ENCODE measurements at regions not wholly inside any gene's neighbourhood (a gene's known extent, or its start where the extent isn't known, plus 50 kb on each side); places are given as distances from the start of the nearest gene placed in this dataset.

DNA sequence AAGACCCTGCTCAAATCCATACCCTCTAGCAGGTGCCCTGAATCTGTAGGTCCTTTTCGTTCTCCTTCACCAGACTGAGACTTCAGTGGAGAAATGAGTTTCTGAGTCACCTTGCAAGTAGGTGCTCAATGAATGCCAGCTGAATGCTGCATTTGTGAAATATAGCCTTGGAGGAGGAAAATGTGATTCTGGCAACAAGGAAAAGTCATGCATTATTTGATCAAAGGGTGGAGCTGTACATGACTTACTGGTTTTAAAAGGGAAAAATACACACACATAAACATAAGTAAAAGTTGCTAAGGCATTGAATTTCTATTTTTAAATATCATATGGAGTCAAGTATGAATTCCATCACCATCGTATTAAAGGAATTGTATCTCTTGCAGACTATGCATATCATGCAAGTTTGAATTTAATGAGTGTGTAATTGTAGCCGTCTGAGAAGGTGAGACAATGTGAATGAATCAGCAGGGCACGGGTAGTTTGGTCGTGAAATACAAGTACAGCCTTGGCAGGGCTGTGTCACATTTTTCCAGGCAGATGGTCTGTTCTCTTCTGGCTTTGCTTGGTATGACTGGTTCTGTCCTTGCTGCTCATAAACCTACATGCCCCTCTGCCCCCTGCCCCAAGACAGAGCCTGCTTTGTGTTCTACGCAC is 160.8 kb downstream of the COL6A3 start:
- no peak overlapping the region for H3K4me3 ChIP-seq
- WGBS, 2 donors: 72 to 74% methylated on average over 6 of the region's 6 CpGs
- no peaks in the 10 kb centered on the region for H3K36me3 ChIP-seq
- ATAC-seq (no peak), FAIRE-seq (no peak), DNase-seq (no peak)
- no peak for TF ChIP-seq CTCF (IDR thresholded peaks at IDR 0.05)
- no peaks in the 10 kb centered on the region for H3K4me1 ChIP-seq
- no peak overlapping the region for H3K27ac ChIP-seq
- no peaks in the 10 kb centered on the region for H3K27me3 ChIP-seq
- H3K9me3 ChIP-seq: no peaks in the 10 kb centered on the region
- intact Hi-C loops (cut with DNase I): no loop called here

DNA sequence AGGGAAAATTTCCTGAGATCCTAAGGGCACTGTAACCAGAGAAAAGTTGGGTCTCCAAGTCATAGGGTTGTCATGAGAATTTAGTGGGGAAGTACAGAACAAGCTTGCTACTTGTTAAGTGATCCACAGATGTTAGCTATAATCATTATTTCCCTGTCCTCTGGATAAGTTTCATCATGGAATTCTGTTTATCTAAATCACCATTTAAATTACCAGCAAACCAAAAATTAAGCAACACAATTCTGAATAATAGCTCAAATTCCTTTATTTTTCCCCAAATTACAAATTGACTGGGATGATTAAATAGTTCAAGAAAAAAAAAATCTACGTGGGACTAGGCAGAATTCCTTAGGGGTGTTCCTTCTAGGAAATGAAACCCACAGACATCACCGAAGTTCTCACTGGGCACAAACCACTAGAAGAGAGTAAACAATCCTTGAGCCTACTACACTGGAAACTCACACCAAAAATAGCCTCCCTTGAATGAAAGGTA is 159.5 kb downstream of the COL6A3 start:
- DNase-seq (no peak), FAIRE-seq (no peak), ATAC-seq (no peak)
- Histone ChIP-seq H3K4me3 (no peak overlapping the region), H3K36me3 (no peaks in the 10 kb centered on the region), H3K9me3 (no peaks in the 10 kb centered on the region), H3K27ac (no peak overlapping the region), H3K27me3 (no peaks in the 10 kb centered on the region), H3K4me1 (no peaks in the 10 kb centered on the region)
- no peak for TF ChIP-seq CTCF (IDR thresholded peaks at IDR 0.05)
- intact Hi-C loops (cut with DNase I): no loop called here
- 46 to 71% methylated on average over 2 of the region's 2 CpGs for WGBS, 2 donors

DNA sequence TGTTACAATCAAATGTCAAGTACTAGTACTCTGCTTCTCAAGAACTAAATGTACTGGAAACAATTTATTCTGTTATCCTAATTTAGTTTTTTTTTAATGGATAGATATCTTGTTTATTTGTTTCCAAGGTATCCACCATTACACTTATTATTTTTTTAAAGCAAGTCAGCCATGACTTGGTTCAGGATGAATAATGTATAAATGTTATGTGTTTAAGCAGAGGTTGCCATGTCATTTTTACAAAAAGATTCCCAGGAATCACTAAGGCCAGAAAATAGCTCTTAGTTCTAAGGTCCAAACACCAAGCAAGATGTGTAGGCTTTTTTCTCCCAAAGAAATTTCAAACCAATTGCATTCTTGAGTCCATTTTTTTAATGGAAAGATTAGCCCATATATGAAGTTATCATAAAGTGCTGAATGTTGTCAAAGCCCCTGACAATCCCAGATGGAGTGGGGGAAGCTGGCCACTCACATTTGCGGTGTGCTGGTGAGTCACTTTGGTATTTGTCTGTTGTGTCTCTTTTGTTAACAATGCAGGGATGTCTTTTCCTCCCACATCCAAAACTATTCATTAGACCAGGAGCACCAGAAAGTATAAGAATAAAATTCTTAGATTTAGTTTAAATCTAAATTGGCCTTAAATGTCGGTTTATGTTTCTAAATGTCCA is 158.9 kb downstream of the COL6A3 start:
- WGBS, 2 donors: 78 to 80% methylated on average over 2 of the region's 2 CpGs
- DNase-seq (no peak), ATAC-seq (peak in 1 of 4 donors; percentile 21), FAIRE-seq (no peak)
- no peak for TF ChIP-seq CTCF (IDR thresholded peaks at IDR 0.05)
- Histone ChIP-seq H3K4me1 (no peaks in the 10 kb centered on the region), H3K36me3 (no peaks in the 10 kb centered on the region), H3K4me3 (no peak overlapping the region), H3K27ac (no peak overlapping the region), H3K27me3 (no peaks in the 10 kb centered on the region), H3K9me3 (no peaks in the 10 kb centered on the region)
- intact Hi-C loops (cut with DNase I): no loop called here

GRCh38 chr2:237256887-237257286 is 157.1 kb downstream of the COL6A3 start:
- intact Hi-C loops (cut with DNase I): no loop called here
- Histone ChIP-seq H3K27ac (peak overlapping the region in 1 of 4 donors; percentile 20), H3K4me1 (no peaks in the 10 kb centered on the region), H3K27me3 (no peaks in the 10 kb centered on the region), H3K9me3 (no peaks in the 10 kb centered on the region), H3K4me3 (no peak overlapping the region), H3K36me3 (no peaks in the 10 kb centered on the region)
- ATAC-seq (peak in 2 of 4 donors; percentile 46 to 68), DNase-seq (no peak), FAIRE-seq (no peak)
- no peak for TF ChIP-seq CTCF (IDR thresholded peaks at IDR 0.05)
- WGBS, 2 donors: 74 to 87% methylated on average over 4 of the region's 4 CpGs

GRCh38 chr2:237257471-237257951 is 156.5 kb downstream of the COL6A3 start:
- FAIRE-seq (no peak), ATAC-seq (peak in 2 of 4 donors; percentile 40 to 62), DNase-seq (no peak)
- H3K27me3 ChIP-seq: no peaks in the 10 kb centered on the region
- no peaks in the 10 kb centered on the region for H3K36me3 ChIP-seq
- intact Hi-C loops (cut with DNase I): no loop called here
- WGBS, 2 donors: 69 to 71% methylated on average over 10 of the region's 10 CpGs
- peak overlapping the region in 1 of 4 donors; percentile 18 for H3K27ac ChIP-seq
- H3K4me1 ChIP-seq: no peaks in the 10 kb centered on the region
- H3K4me3 ChIP-seq: no peak overlapping the region
- no peaks in the 10 kb centered on the region for H3K9me3 ChIP-seq
- TF ChIP-seq CTCF (IDR thresholded peaks at IDR 0.05): no peak

Measured in pancreas (tissue), 10 donors.